Lower lobe of right lung (tissue), 2 donors: ENCODE measurements at regions not wholly inside any gene's neighbourhood (a gene's known extent, or its start where the extent isn't known, plus 50 kb on each side); places are given as distances from the start of the nearest gene placed in this dataset.
A peak's percentile ranks its signal among the peaks of the same experiment; 100 is the strongest.

ENCODE experiments used
- ATAC-seq, 2 donors: fragments of 200-7000 bp; cut with Tn5 transposase; one replicate each; pipeline ENCODE4 v1.9.1; 2020 to 2022; ENCODE audit warnings: mild to moderate bottlenecking in 2 of 2, moderate library complexity in 2 of 2
- DNase-seq: peaks from one replicate; pipeline ENCODE4 v3.0.0-alpha.2; 2020
- H3K27ac ChIP-seq: fragments of 200-600 bp; one replicate; pipeline ENCODE4 v1.8.0; 2022
- H3K27me3 ChIP-seq: fragments of 200-600 bp; one replicate; pipeline ENCODE4 v1.8.0; 2022; ENCODE audit warnings: low read depth
- H3K36me3 ChIP-seq: fragments of 200-600 bp; one replicate; pipeline ENCODE4 v1.8.0; 2022; ENCODE audit warnings: mild to moderate bottlenecking
- H3K4me1 ChIP-seq: fragments of 200-600 bp; one replicate; pipeline ENCODE4 v1.8.0; 2022
- H3K4me3 ChIP-seq: fragments of 200-600 bp; one replicate; pipeline ENCODE4 v1.8.0; 2022; ENCODE audit warnings: mild to moderate bottlenecking
- H3K9me3 ChIP-seq: fragments of 200-600 bp; one replicate; pipeline ENCODE4 v1.8.0; 2022
- CTCF ChIP-seq: fragments of 200-600 bp; IDR thresholded peaks from one replicate; pipeline ENCODE4 v1.8.0; 2022; ENCODE audit warnings: antibody characterized with exemption, mild to moderate bottlenecking
- intact Hi-C: fragments of 100-400 bp; cut with DNase I; formaldehyde crosslinking; loops from one replicate; pipeline ENCODE4 v1.11.0; 2022
- donor health status: DM: no; HTN: yes; CAD: no; lungs with severe emphysema.

DNA sequence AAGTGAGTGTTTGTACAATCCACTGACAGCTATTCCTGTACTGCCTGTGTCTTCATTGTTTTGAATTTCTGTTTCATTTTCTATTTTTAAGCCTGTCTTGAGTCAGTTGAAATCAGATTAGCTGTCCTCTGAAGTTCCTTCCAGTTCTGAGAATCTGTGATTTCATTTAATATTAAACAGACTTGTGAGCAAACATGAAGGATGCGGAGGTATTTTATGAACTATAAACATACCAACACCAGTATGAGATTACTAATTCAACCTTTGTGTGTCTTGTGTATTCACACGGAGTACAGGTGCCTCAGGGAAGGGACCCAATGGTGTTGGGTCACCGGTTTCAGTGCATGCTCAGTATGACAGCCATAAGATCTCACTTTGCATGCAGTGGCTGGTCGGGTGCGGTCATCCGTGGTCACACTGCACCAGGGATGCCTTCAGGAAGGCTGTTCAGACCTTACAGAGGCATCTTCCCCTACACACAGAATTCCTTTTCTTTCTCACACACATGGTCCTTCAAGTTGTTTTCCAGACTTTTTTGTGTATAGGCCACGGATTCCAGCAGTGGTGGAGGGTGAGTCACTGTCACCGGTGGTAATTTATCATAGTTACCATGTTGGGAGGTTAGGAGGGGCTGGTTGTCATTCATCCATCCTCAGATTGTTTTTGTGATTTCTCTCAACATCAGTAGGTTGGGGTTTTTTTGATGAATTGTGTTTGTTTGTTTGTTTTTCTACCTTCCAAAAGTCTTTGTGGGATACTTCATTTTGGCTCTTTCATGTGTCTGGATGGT, 103.0 kb upstream of the SFSWAP start:
- no peak for ATAC-seq

GRCh38 chr12:131608740-131609690, 101.9 kb upstream of the SFSWAP start:
- TF ChIP-seq CTCF = peak; percentile 91
- Histone ChIP-seq H3K27me3 (peaks cover 5% of the 10 kb centered on the region), H3K36me3 (no peaks in the 10 kb centered on the region), H3K27ac (no peak overlapping the region), H3K4me3 (no peak overlapping the region), H3K9me3 (no peaks in the 10 kb centered on the region), H3K4me1 (peaks cover 13% of the 10 kb centered on the region)
- ATAC-seq (peak; percentile 86 to 89), DNase-seq (peak; percentile 78)
- intact Hi-C loops = no loop called here

More for the DNA sequence above, 103.0 kb upstream of the SFSWAP start:
- DNase-seq = no peak
- Histone ChIP-seq H3K4me3 (no peak overlapping the region), H3K36me3 (no peaks in the 10 kb centered on the region), H3K4me1 (peaks cover 18% of the 10 kb centered on the region), H3K9me3 (no peaks in the 10 kb centered on the region), H3K27ac (no peak overlapping the region), H3K27me3 (peaks cover 5% of the 10 kb centered on the region)
- intact Hi-C loops = no loop called here
- no peak for TF ChIP-seq CTCF

- Histone ChIP-seq H3K27ac (no peak overlapping the region), H3K9me3 (no peaks in the 10 kb centered on the region), H3K36me3 (no peaks in the 10 kb centered on the region), H3K4me3 (no peak overlapping the region), H3K27me3 (peaks cover 5% of the 10 kb centered on the region), H3K4me1 (peaks cover 8% of the 10 kb centered on the region)
- DNase-seq (no peak), ATAC-seq (no peak)
- TF ChIP-seq CTCF = no peak
- intact Hi-C loops = no loop called here
Observed at GRCh38 chr12:131609762-131610161, 101.1 kb upstream of the SFSWAP start.

GRCh38 chr12:131610181-131610580, 100.7 kb upstream of the SFSWAP start:
- Histone ChIP-seq H3K9me3 (no peaks in the 10 kb centered on the region), H3K4me1 (peaks cover 5% of the 10 kb centered on the region), H3K4me3 (no peak overlapping the region), H3K27ac (no peak overlapping the region), H3K27me3 (peaks cover under 1% of the 10 kb centered on the region), H3K36me3 (no peaks in the 10 kb centered on the region)
- TF ChIP-seq CTCF = no peak
- intact Hi-C loops = no loop called here
- ATAC-seq = no peak
- no peak for DNase-seq

GRCh38 chr12:131610891-131611290, 100.0 kb upstream of the SFSWAP start:
- Histone ChIP-seq H3K9me3 (no peaks in the 10 kb centered on the region), H3K27me3 (no peaks in the 10 kb centered on the region), H3K27ac (no peak overlapping the region), H3K36me3 (no peaks in the 10 kb centered on the region), H3K4me3 (no peak overlapping the region), H3K4me1 (peaks cover 5% of the 10 kb centered on the region)
- no peak for TF ChIP-seq CTCF
- DNase-seq (no peak), ATAC-seq (no peak)
- intact Hi-C loops = no loop called here
